BE2C (cell line): ENCODE measurements at regions not wholly inside any gene's neighbourhood (a gene's known extent, or its start where the extent isn't known, plus 50 kb on each side); places are given as distances from the start of the nearest gene placed in this dataset.
A peak's percentile ranks its signal among the peaks of the same experiment; 100 is the strongest.

Source experiments
- DNase-seq: peaks from one replicate; pipeline ENCODE4 v3.0.0-alpha.2; 2020
- H3K27me3 ChIP-seq: fragments of 250-450 bp; sonication (Bioruptor Pico); 2 replicates; pipeline ENCODE4 v1.5.1; 2020; ENCODE audit warnings: mild to moderate bottlenecking
- H3K36me3 ChIP-seq: fragments of 250-450 bp; sonication (Bioruptor Pico); 2 replicates; pipeline ENCODE4 v1.5.1; 2020; ENCODE audit warnings: mild to moderate bottlenecking
- H3K4me1 ChIP-seq: fragments of 250-450 bp; sonication (Bioruptor Pico); 2 replicates; pipeline ENCODE4 v1.5.1; 2020
- H3K4me3 ChIP-seq: 2 replicates; pipeline ENCODE4 v1.5.1; 2011; ENCODE audit warnings: low read depth, low read length
- H3K9me3 ChIP-seq: fragments of 250-450 bp; sonication (Bioruptor Pico); 2 replicates; pipeline ENCODE4 v1.5.1; 2020
- TF ChIP-seq, protein P1 (sequence below): IDR thresholded peaks from 2 replicates; pipeline ENCODE4 v1.5.1; 2012; ENCODE audit warnings: mild to moderate bottlenecking, low read depth, low read length

DNA sequence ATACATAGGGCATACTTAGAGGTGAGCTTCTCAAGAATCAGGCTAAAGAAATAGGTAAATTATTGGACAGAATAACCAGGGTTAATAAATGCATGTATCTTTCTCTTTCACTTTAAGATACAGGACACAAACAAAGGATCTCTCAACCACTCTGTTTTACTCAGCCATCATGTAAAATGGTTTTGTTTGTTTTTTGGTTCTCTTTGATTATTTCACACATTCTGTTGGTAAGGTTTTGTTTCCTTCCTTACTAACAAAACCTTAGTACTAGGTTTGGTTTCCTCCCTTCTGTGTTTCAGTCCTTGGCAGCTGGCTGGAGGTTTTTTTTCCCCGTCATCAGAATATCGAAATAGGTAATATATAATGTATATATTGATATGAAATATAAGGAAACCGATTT, 1506.8 kb upstream of the TMEFF2 start:
- H3K9me3 ChIP-seq: no peaks in the 10 kb centered on the region
- TF ChIP-seq, protein P1, sequence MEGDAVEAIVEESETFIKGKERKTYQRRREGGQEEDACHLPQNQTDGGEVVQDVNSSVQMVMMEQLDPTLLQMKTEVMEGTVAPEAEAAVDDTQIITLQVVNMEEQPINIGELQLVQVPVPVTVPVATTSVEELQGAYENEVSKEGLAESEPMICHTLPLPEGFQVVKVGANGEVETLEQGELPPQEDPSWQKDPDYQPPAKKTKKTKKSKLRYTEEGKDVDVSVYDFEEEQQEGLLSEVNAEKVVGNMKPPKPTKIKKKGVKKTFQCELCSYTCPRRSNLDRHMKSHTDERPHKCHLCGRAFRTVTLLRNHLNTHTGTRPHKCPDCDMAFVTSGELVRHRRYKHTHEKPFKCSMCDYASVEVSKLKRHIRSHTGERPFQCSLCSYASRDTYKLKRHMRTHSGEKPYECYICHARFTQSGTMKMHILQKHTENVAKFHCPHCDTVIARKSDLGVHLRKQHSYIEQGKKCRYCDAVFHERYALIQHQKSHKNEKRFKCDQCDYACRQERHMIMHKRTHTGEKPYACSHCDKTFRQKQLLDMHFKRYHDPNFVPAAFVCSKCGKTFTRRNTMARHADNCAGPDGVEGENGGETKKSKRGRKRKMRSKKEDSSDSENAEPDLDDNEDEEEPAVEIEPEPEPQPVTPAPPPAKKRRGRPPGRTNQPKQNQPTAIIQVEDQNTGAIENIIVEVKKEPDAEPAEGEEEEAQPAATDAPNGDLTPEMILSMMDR: no peak
- no peaks in the 10 kb centered on the region for H3K4me1 ChIP-seq
- no peak overlapping the region for H3K4me3 ChIP-seq
- no peak for DNase-seq
- no peaks in the 10 kb centered on the region for H3K36me3 ChIP-seq
- H3K27me3 ChIP-seq: no peaks in the 10 kb centered on the region

DNA sequence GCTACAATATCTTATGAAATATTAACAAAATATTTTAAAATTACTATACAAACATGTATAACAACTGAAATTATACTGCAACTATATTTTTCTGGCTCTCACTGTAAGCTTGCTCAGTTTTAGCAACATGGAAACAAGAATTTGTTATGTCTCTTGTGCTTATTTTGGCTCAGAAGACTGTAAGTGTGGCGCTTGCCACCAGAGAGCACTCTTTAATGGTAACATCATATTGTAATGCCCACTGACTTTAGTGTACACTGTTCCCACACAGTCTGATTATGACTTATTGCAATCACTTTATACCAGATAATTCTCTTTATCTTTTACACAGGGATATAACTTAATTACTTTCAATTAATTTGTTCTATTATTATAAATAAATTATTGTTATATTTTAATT, 1500.6 kb upstream of the TMEFF2 start:
- H3K36me3 ChIP-seq: no peaks in the 10 kb centered on the region
- H3K4me1 ChIP-seq: no peaks in the 10 kb centered on the region
- H3K27me3 ChIP-seq: no peaks in the 10 kb centered on the region
- no peaks in the 10 kb centered on the region for H3K9me3 ChIP-seq
- peak; percentile 18 for DNase-seq
- TF ChIP-seq, protein P1: peak; percentile 60
- no peak overlapping the region for H3K4me3 ChIP-seq

DNA sequence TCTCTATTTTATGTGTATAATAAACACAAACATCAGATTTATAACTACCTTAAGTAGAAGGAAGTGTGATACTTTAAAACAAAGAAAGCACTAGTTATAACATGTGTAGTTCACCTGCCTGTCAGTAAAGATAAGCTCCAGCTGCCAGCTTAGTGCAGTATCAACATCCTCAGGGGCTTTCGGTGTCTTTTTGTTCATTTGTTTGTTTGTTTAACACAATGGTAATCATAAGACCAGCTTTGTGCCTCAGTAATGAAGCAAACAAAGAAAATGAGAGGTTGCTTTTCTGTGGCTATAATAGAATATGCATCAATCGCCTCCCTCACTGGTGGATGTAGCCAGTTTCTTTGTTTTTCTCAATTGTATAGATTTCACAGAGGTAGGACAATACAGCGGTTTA, 1499.0 kb upstream of the TMEFF2 start:
- Histone ChIP-seq H3K36me3 (no peaks in the 10 kb centered on the region), H3K4me3 (no peak overlapping the region), H3K4me1 (no peaks in the 10 kb centered on the region), H3K27me3 (no peaks in the 10 kb centered on the region), H3K9me3 (no peaks in the 10 kb centered on the region)
- no peak for DNase-seq
- TF ChIP-seq, protein P1: no peak

DNA sequence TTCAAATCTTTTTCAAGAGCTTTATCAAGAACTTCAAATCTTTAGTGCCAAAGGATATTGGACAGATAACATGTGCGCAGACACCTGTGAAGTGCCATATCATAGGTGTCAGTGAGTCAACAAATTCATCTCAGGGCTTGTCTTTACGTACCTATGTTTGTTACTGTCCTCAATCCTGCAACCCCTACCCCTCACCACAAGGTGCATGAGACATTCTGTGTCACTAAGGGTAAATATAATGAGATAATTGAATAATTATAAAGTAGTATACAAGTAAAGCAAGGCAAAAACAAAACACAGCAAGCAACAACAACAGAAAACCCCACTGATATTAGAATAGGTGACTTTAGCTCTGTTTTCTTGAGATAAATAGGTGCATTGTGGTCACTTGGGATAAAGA, 1495.8 kb upstream of the TMEFF2 start:
- no peak for DNase-seq
- TF ChIP-seq, protein P1: no peak
- H3K36me3 ChIP-seq: no peaks in the 10 kb centered on the region
- no peak overlapping the region for H3K4me3 ChIP-seq
- no peaks in the 10 kb centered on the region for H3K4me1 ChIP-seq
- no peaks in the 10 kb centered on the region for H3K9me3 ChIP-seq
- H3K27me3 ChIP-seq: peaks cover 4% of the 10 kb centered on the region; the same call in 1 of the 2 replicates

DNA sequence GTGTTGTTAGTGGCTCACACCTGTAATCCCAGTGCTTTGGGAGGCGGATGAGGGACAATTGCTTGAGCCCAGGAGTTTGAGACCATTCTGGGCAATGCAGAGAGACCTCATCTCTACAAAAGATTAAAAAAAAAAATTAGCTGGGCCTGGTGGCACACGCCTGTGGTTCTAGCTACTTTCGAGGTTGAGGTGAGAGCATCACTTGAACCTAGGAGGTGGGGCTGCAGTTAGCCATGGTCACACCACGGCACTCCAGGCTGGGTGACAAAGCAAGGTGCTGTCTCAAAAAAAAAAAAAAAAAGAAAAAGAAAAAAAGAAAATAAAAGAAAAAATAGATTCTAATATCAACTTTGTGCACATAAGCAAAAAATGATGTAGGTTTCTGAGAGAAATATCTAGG, 1492.5 kb upstream of the TMEFF2 start:
- H3K9me3 ChIP-seq: no peaks in the 10 kb centered on the region
- H3K4me3 ChIP-seq: no peak overlapping the region
- H3K27me3 ChIP-seq: peaks cover 5% of the 10 kb centered on the region; the same call in 1 of the 2 replicates
- no peaks in the 10 kb centered on the region for H3K36me3 ChIP-seq
- no peaks in the 10 kb centered on the region for H3K4me1 ChIP-seq
- no peak for DNase-seq
- TF ChIP-seq, protein P1: no peak

DNA sequence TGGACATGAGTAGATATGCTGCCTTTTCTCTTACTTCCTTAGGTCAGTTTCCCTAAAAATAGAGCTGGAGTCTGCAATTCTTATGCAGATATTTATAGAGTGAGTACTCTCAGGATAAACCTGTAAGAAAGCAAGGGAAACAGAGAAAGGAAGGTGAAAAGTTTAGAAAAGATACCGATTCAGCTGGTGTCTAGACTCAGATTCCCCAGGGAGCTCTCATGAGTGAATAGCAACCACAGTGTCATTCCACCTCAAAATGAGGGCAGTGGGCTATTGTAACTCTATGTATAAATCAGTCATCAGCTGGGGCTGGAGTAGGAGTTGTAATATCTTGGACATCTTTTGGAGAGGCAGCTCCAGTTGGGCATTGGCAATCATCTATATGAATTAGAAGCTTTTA, 1485.1 kb upstream of the TMEFF2 start:
- H3K4me1 ChIP-seq: no peaks in the 10 kb centered on the region
- no peak overlapping the region for H3K4me3 ChIP-seq
- H3K27me3 ChIP-seq: no peaks in the 10 kb centered on the region
- TF ChIP-seq, protein P1: no peak
- no peaks in the 10 kb centered on the region for H3K36me3 ChIP-seq
- H3K9me3 ChIP-seq: no peaks in the 10 kb centered on the region
- DNase-seq: no peak
